DND-41 (cell line): ENCODE measurements at regions not wholly inside any gene's neighbourhood (a gene's known extent, or its start where the extent isn't known, plus 50 kb on each side); places are given as distances from the start of the nearest gene placed in this dataset.

Source experiments
- CTCF ChIP-seq: IDR thresholded peaks from 2 replicates; pipeline ENCODE4 v1.5.1; 2012; ENCODE audit warnings: borderline replicate concordance, low read length, moderate library complexity, mild to moderate bottlenecking; ENCODE audit not compliant: poor library complexity, severe bottlenecking; ENCODE audit errors: extremely low read depth
- EZH2 ChIP-seq: IDR thresholded peaks from 3 replicates; pipeline ENCODE4 v1.6.1; 2012; ENCODE audit warnings: borderline replicate concordance, low read depth, mild to moderate bottlenecking, moderate library complexity, low read length, inconsistent platforms; ENCODE audit not compliant: severe bottlenecking

DNA sequence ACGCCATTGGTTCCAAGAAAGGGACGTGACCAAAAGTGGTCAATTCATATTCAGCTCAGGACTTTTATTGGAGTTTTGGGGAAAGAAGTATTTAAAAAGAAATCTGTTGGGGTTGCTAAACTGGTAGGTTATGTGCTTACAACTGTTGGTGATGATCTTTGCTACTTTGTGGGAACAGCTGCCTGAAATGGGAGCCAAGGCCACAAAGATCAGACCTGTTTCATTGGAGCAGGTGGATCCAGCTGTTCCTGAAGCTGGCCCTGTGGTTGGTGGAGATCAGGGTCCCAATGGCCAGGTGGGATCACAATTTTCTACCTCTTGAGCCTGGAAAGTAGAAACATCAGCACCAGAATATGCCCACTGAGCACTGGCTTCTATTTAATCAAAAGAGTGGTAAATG is 144.5 kb downstream of the PSAT1 start:
- TF ChIP-seq CTCF (no peak), EZH2 (no peak)
